ENCODE measurements at regions not wholly inside any gene's neighbourhood (a gene's known extent, or its start where the extent isn't known, plus 50 kb on each side); places are given as distances from the start of the nearest gene placed in this dataset.

DNA sequence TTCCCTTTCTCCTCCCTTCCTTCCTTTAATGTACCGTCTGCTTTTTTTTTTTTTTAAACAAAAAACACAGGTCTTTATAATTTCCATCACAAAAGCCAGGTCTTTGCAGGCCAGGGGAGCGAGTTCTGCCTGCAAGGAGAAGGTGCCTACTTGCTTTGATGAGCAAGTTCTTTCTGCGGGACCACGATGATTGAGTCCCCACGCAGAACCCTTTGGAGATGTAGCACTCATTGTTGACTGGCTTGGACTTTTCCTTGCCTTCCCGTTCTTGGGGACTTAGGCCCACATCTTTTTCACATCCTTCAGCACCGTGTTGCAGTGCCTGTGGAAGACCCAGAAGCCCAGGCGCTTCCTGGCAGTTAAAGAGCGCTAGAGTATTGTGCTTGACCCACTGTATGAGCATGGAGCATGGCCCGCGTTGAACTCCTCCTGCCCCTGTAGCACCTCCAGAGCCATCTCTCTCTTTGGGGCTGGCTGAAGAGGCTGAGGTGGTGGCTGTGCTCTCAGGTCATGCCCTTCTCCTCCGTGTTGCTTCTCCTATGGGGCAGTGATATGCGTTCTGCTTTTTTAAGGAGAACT is 177.6 kb downstream of the EXOC5 start:
- TF ChIP-seq, protein P1, sequence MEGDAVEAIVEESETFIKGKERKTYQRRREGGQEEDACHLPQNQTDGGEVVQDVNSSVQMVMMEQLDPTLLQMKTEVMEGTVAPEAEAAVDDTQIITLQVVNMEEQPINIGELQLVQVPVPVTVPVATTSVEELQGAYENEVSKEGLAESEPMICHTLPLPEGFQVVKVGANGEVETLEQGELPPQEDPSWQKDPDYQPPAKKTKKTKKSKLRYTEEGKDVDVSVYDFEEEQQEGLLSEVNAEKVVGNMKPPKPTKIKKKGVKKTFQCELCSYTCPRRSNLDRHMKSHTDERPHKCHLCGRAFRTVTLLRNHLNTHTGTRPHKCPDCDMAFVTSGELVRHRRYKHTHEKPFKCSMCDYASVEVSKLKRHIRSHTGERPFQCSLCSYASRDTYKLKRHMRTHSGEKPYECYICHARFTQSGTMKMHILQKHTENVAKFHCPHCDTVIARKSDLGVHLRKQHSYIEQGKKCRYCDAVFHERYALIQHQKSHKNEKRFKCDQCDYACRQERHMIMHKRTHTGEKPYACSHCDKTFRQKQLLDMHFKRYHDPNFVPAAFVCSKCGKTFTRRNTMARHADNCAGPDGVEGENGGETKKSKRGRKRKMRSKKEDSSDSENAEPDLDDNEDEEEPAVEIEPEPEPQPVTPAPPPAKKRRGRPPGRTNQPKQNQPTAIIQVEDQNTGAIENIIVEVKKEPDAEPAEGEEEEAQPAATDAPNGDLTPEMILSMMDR (conservative IDR thresholded peaks at IDR 0.05) = no peak
- no peak overlapping the region for H3K27ac Mint-ChIP-seq (ENCODE audit: unreplicated experiment)
- H3K36me3 Mint-ChIP-seq (ENCODE audit: low read depth) = no peaks in the 10 kb centered on the region
- no peak for DNase-seq (ENCODE audit: low read depth, low spot score)
- H3K27me3 Mint-ChIP-seq (ENCODE audit: low read depth) = no peaks in the 10 kb centered on the region
- peaks cover 16% of the 10 kb centered on the region for H3K9me3 Mint-ChIP-seq
- H3K4me3 Mint-ChIP-seq = no peak overlapping the region
- H3K4me1 Mint-ChIP-seq = no peaks in the 10 kb centered on the region

DNA sequence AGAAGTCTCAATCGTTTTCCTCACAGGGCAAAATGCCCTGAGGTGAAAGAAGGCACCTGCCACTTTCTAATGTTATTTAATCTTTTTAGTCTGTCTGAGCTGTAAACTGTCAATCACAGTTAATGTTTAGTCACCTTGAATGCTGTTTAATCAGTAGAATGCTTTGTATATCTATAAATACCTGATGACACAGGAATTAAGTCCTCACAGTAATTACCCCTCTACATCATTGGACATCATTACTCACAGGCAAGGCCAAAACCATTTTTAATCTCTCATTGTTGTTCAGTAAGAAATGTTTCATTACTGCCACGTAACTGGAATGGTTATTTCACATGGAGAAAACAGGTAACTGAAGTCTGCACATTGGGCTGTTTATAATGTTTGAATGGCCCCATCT is 178.8 kb downstream of the EXOC5 start:
- H3K36me3 Mint-ChIP-seq (ENCODE audit: low read depth) = peaks cover 4% of the 10 kb centered on the region
- no peak for DNase-seq (ENCODE audit: low read depth, low spot score)
- H3K27ac Mint-ChIP-seq (ENCODE audit: unreplicated experiment) = no peak overlapping the region
- TF ChIP-seq, protein P1 (conservative IDR thresholded peaks at IDR 0.05) = no peak
- no peak overlapping the region for H3K4me3 Mint-ChIP-seq
- peaks cover 8% of the 10 kb centered on the region for H3K9me3 Mint-ChIP-seq
- no peaks in the 10 kb centered on the region for H3K4me1 Mint-ChIP-seq
- no peaks in the 10 kb centered on the region for H3K27me3 Mint-ChIP-seq (ENCODE audit: low read depth)

DNA sequence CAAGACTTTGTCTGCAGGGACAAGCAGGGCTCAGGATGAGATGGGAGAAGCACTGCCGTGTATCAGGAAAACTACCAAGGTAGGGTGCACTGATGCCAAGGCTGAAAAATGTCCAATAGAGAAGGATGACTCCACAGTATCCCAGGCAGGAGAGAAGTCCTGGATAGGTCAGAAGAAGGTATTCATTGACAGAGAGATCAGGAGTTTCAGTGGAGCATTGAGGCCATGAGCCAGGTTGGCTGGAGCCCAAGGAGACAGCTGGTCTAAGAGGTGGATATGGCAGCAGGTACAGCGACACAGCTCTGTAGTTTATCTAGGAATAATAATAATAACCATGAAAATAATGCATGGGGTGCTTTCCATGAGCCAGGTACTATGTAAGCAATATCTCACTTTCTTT is 180.9 kb downstream of the EXOC5 start:
- Mint-ChIP-seq H3K27me3 (ENCODE audit: low read depth) (no peaks in the 10 kb centered on the region), H3K4me1 (no peaks in the 10 kb centered on the region), H3K4me3 (no peak overlapping the region), H3K27ac (ENCODE audit: unreplicated experiment) (no peak overlapping the region), H3K36me3 (ENCODE audit: low read depth) (peaks cover 4% of the 10 kb centered on the region), H3K9me3 (peaks cover 7% of the 10 kb centered on the region)
- no peak for DNase-seq (ENCODE audit: low read depth, low spot score)
- TF ChIP-seq, protein P1 (conservative IDR thresholded peaks at IDR 0.05) = no peak

DNA sequence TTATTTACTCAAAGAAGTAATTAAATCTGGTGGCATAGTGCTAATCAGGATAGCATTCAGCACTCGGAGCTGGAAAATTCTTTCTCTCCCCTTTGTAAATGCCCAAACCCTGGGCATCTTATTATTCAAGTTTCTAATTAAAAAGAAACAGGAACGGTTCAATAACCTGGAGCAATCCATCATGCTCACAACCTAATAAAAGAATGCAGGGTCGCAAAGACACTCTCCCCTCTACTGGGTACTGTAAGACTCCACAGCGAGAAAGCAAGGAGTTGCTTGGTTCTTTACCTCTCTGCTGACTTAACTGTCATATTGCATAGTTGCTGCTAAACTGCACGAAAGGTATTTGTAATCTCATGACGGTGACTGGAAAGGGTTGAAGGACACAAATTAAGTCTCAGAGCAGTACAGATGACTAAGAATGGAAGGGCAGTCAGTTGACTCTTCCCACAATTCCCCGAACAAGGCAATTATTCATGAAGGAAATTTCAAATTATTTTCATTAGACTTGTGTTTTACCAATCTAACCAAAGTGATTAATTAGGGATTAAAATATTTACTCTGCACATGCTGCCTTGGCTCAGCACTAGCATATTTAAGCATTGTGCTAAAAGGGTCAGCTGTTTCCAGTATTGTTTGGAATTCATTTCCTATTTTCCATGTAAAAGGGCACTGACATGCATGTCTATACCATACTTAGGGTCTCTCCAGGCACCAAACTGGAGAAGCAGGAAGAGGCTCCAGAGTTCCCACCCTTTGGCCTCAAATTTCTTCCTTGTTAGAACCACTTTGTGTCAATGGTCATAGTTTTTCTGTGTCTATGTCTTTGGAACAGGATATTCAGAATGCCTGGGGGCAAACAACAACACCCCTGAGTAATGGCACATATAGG is 182.2 kb downstream of the EXOC5 start:
- peaks cover 4% of the 10 kb centered on the region for H3K36me3 Mint-ChIP-seq (ENCODE audit: low read depth)
- H3K27ac Mint-ChIP-seq (ENCODE audit: unreplicated experiment) = no peak overlapping the region
- no peaks in the 10 kb centered on the region for H3K27me3 Mint-ChIP-seq (ENCODE audit: low read depth)
- DNase-seq (ENCODE audit: low read depth, low spot score) = no peak
- peaks cover 7% of the 10 kb centered on the region for H3K9me3 Mint-ChIP-seq
- no peak overlapping the region for H3K4me3 Mint-ChIP-seq
- H3K4me1 Mint-ChIP-seq = no peaks in the 10 kb centered on the region
- TF ChIP-seq, protein P1 (conservative IDR thresholded peaks at IDR 0.05) = no peak

DNA sequence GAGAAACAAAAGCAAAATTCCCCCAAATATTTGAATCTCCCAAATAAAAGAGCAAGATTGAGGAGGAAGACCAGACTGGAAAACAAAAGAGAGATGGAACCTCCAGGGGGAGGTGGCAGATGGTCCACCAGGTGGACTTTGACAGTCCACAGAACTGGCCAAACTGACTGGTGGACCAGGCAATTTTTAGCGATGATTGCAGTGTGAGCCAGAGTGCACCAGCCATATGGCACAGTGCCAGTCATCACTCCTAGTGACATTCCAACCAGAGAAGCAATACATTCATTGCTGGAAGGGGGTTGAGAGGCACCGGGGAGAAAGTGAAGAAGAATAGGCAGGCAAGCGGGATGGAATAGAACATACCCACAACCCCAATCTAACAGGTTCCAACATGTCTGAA is 182.9 kb downstream of the EXOC5 start:
- H3K36me3 Mint-ChIP-seq (ENCODE audit: low read depth) = peaks cover 4% of the 10 kb centered on the region
- no peak overlapping the region for H3K4me3 Mint-ChIP-seq
- TF ChIP-seq, protein P1 (conservative IDR thresholded peaks at IDR 0.05) = no peak
- H3K27ac Mint-ChIP-seq (ENCODE audit: unreplicated experiment) = no peak overlapping the region
- no peaks in the 10 kb centered on the region for H3K27me3 Mint-ChIP-seq (ENCODE audit: low read depth)
- no peak for DNase-seq (ENCODE audit: low read depth, low spot score)
- H3K9me3 Mint-ChIP-seq = peaks cover 7% of the 10 kb centered on the region
- H3K4me1 Mint-ChIP-seq = no peaks in the 10 kb centered on the region
